Breast epithelium (tissue), 3 donors: ENCODE measurements at regions not wholly inside any gene's neighbourhood (a gene's known extent, or its start where the extent isn't known, plus 50 kb on each side); places are given as distances from the start of the nearest gene placed in this dataset.
A peak's percentile ranks its signal among the peaks of the same experiment; 100 is the strongest.

Experiments
- POLR2A ChIP-seq: fragments of 450-650 bp; IDR thresholded peaks from one replicate; pipeline ENCODE4 v1.6.1; 2016; ENCODE audit warnings: antibody characterized with exemption, mild to moderate bottlenecking, moderate library complexity
- POLR2AphosphoS5 ChIP-seq, 3 donors: sonication (generic); formaldehyde crosslinking; IDR thresholded peaks; one replicate each; pipeline ENCODE4 v1.6.1; 2017; ENCODE audit warnings: antibody characterized with exemption in 3 of 3
- TF ChIP-seq, protein P1 (sequence below), 3 donors: fragments of 450-650 bp; IDR thresholded peaks; one replicate each; pipeline ENCODE4 v1.5.1; 2016 to 2017; ENCODE audit warnings: antibody characterized with exemption in 3 of 3, mild to moderate bottlenecking in 3 of 3, moderate library complexity in 3 of 3

GRCh38 chr5:158463938-158464337 is 605.0 kb upstream of the CLINT1 start:
- TF ChIP-seq POLR2A (no peak), POLR2AphosphoS5 (IDR thresholded peaks at IDR 0.05) (peak in 2 of 3 donors; percentile 59 to 84)
- TF ChIP-seq, protein P1, sequence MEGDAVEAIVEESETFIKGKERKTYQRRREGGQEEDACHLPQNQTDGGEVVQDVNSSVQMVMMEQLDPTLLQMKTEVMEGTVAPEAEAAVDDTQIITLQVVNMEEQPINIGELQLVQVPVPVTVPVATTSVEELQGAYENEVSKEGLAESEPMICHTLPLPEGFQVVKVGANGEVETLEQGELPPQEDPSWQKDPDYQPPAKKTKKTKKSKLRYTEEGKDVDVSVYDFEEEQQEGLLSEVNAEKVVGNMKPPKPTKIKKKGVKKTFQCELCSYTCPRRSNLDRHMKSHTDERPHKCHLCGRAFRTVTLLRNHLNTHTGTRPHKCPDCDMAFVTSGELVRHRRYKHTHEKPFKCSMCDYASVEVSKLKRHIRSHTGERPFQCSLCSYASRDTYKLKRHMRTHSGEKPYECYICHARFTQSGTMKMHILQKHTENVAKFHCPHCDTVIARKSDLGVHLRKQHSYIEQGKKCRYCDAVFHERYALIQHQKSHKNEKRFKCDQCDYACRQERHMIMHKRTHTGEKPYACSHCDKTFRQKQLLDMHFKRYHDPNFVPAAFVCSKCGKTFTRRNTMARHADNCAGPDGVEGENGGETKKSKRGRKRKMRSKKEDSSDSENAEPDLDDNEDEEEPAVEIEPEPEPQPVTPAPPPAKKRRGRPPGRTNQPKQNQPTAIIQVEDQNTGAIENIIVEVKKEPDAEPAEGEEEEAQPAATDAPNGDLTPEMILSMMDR (IDR thresholded peaks at IDR 0.05), result no peak
